H1 (cell line): ENCODE measurements at regions not wholly inside any gene's neighbourhood (a gene's known extent, or its start where the extent isn't known, plus 50 kb on each side); places are given as distances from the start of the nearest gene placed in this dataset.
A peak's percentile ranks its signal among the peaks of the same experiment; 100 is the strongest.

Experiments used
- CTCF ChIA-PET: fragments of 300-600 bp; sonication (Branson Sonifier 250); formaldehyde crosslinking; loops from one replicate; lab custom pipeline; 2021; ENCODE audit not compliant: partially characterized antibody; lab: Charles Lee
- POLR2A ChIA-PET: fragments of 300-600 bp; sonication (Branson Sonifier 250); formaldehyde crosslinking; loops from one replicate; lab custom pipeline; 2021; ENCODE audit warnings: inconsistent platforms; ENCODE audit not compliant: partially characterized antibody; lab: Charles Lee
- DNase-seq, 2 experiments: peaks; one replicate each; pipeline versions ENCODE4 v3.0.0 to v3.0.0-alpha.2; 2010 to 2022; ENCODE audit warnings: low spot score in 2 of 2, low read depth in 1 of 2, mixed read lengths in 1 of 2
- FAIRE-seq: peaks from 2 replicates; lab custom pipeline; 2011; peaks lifted over from hg19 to GRCh38; lab: Jason Lieb, UNC
- H2AFZ ChIP-seq: 2 replicates; pipeline ENCODE4 v1.8.1; 2012; ENCODE audit warnings: low read length, inconsistent platforms
- H2AK5ac ChIP-seq: 2 replicates; pipeline ENCODE4 v1.6.1; 2013; ENCODE audit warnings: low read depth, low read length
- H2BK120ac ChIP-seq: replicated peaks from 2 replicates; pipeline ENCODE3; 2013; ENCODE audit warnings: low read depth, low read length, inconsistent platforms
- H2BK12ac ChIP-seq: 2 replicates; pipeline ENCODE4 v1.6.1; 2013; ENCODE audit warnings: low read depth, low read length
- H2BK15ac ChIP-seq: 2 replicates; pipeline ENCODE4 v1.6.1; 2013; ENCODE audit warnings: low read length
- H2BK20ac ChIP-seq: 2 replicates; pipeline ENCODE4 v1.6.1; 2013; ENCODE audit warnings: low read length
- H2BK5ac ChIP-seq: 2 replicates; pipeline ENCODE4 v1.6.1; 2013; ENCODE audit warnings: low read depth, low read length
- H3K14ac ChIP-seq: 2 replicates; pipeline ENCODE4 v1.6.1; 2013; ENCODE audit warnings: inconsistent platforms; ENCODE audit not compliant: insufficient read length
- H3K18ac ChIP-seq: 2 replicates; pipeline ENCODE4 v1.6.1; 2013; ENCODE audit warnings: low read length; ENCODE audit errors: extremely low read depth
- H3K23ac ChIP-seq: 2 replicates; pipeline ENCODE4 v1.6.1; 2013; ENCODE audit warnings: inconsistent platforms; ENCODE audit not compliant: insufficient read length
- H3K23me2 ChIP-seq: 2 replicates; pipeline ENCODE4 v1.6.1; 2013; ENCODE audit warnings: low read depth, low read length
- H3K27ac ChIP-seq: 2 replicates; pipeline ENCODE4 v1.6.1; 2011; ENCODE audit warnings: low read depth, low read length, inconsistent platforms
- H3K27me3 ChIP-seq, 4 experiments: replicated peaks in 1 of 4; 1 replicate in 1 of 4; 2 replicates in 3 of 4; pipeline versions ENCODE4 v1.6.1 to v1.8.1; 2011 to 2013; ENCODE audit warnings: low read length in 3 of 4, mild to moderate bottlenecking in 3 of 4, inconsistent platforms in 2 of 4, mixed read lengths in 2 of 4, moderate library complexity in 1 of 4; ENCODE audit not compliant: control insufficient read depth in 3 of 4, insufficient read depth in 3 of 4; ENCODE audit errors: extremely low read depth in 1 of 4
- H3K36me3 ChIP-seq, 4 experiments: 2 replicates each; pipeline versions ENCODE4 v1.6.1 to v1.8.1; 2011 to 2013; ENCODE audit warnings: mild to moderate bottlenecking in 4 of 4, low read length in 3 of 4, moderate library complexity in 2 of 4, control low read depth in 1 of 4, inconsistent platforms in 1 of 4; ENCODE audit not compliant: insufficient read depth in 4 of 4, control insufficient read depth in 2 of 4
- H3K4ac ChIP-seq: replicated peaks from 2 replicates; pipeline ENCODE3; 2013; ENCODE audit warnings: low read length, low read depth, mixed read lengths, inconsistent platforms; ENCODE audit not compliant: insufficient read length
- H3K4me1 ChIP-seq, 4 experiments: replicated peaks in 1 of 4; 1 replicate in 1 of 4; 2 replicates in 3 of 4; pipeline versions ENCODE4 v1.6.1 to v1.8.1; 2011 to 2013; ENCODE audit warnings: low read length in 3 of 4, inconsistent platforms in 2 of 4, mixed read lengths in 1 of 4; ENCODE audit not compliant: insufficient read depth in 4 of 4, control insufficient read depth in 3 of 4
- H3K4me2 ChIP-seq, 2 experiments: 2 replicates each; pipeline versions ENCODE4 v1.6.1 to v1.8.1; 2011 to 2013; ENCODE audit warnings: low read depth in 2 of 2, low read length in 2 of 2, control low read depth in 1 of 2, inconsistent platforms in 1 of 2, mild to moderate bottlenecking in 1 of 2; ENCODE audit not compliant: insufficient read depth in 1 of 2
- H3K4me3 ChIP-seq, 4 experiments: fragments of 200-600, 300-600 bp in 1 of 4; sonication (generic), shearing (Covaris generic), sonication (Bioruptor Twin) in 1 of 4; 2 replicates each; pipeline versions ENCODE4 v1.5.1 to v1.8.1; 2011 to 2016; ENCODE audit warnings: low read length in 4 of 4, low read depth in 3 of 4, control low read depth in 2 of 4, inconsistent platforms in 2 of 4, mild to moderate bottlenecking in 2 of 4, mixed read lengths in 1 of 4, moderate library complexity in 1 of 4; ENCODE audit not compliant: insufficient read depth in 2 of 4; ENCODE audit errors: extremely low read depth in 1 of 4
- H3K56ac ChIP-seq: replicated peaks from 2 replicates; pipeline ENCODE3; 2013; ENCODE audit warnings: low read depth, mild to moderate bottlenecking, mixed read lengths, low read length, inconsistent platforms; ENCODE audit not compliant: insufficient read length
- H3K79me1 ChIP-seq: 2 replicates; pipeline ENCODE4 v1.6.1; 2013; ENCODE audit warnings: low read depth, low read length, control low read depth
- H3K79me2 ChIP-seq, 2 experiments: 2 replicates each; pipeline versions ENCODE4 v1.6.1 to v1.8.1; 2012 to 2013; ENCODE audit warnings: low read length in 2 of 2, mild to moderate bottlenecking in 2 of 2, inconsistent platforms in 1 of 2; ENCODE audit not compliant: insufficient read depth in 2 of 2, control insufficient read depth in 1 of 2
- H3K9ac ChIP-seq, 4 experiments: replicated peaks in 1 of 4; 1 replicate in 1 of 4; 2 replicates in 3 of 4; pipeline versions ENCODE4 v1.6.1 to v1.8.1; 2011 to 2013; ENCODE audit warnings: low read depth in 3 of 4, low read length in 3 of 4, control low read depth in 2 of 4, mild to moderate bottlenecking in 2 of 4, moderate library complexity in 2 of 4, inconsistent platforms in 1 of 4; ENCODE audit errors: extremely low read depth in 1 of 4
- H3K9me3 ChIP-seq, 2 experiments: 2 replicates each; pipeline versions ENCODE4 v1.6.1 to v1.8.1; 2012 to 2013; ENCODE audit warnings: mild to moderate bottlenecking in 2 of 2, moderate library complexity in 2 of 2, control low read depth in 1 of 2, inconsistent platforms in 1 of 2, low read depth in 1 of 2, low read length in 1 of 2, mixed read lengths in 1 of 2; ENCODE audit not compliant: insufficient read depth in 2 of 2
- H4K20me1 ChIP-seq, 2 experiments: replicated peaks in 1 of 2; 2 replicates each; pipeline versions ENCODE3 to v1.8.1; 2011 to 2013; ENCODE audit warnings: inconsistent platforms in 2 of 2, low read length in 2 of 2, mild to moderate bottlenecking in 1 of 2; ENCODE audit not compliant: insufficient read depth in 2 of 2, control insufficient read depth in 1 of 2
- H4K5ac ChIP-seq: 2 replicates; pipeline ENCODE4 v1.6.1; 2013; ENCODE audit warnings: low read length, low read depth, mixed read lengths, inconsistent platforms; ENCODE audit not compliant: insufficient read length
- H4K8ac ChIP-seq: 2 replicates; pipeline ENCODE4 v1.8.0; 2013; ENCODE audit warnings: mild to moderate bottlenecking, moderate library complexity, low read length, inconsistent platforms; ENCODE audit not compliant: insufficient read depth; ENCODE audit errors: extremely low read depth
- H4K91ac ChIP-seq: replicated peaks from 2 replicates; pipeline ENCODE3; 2013; ENCODE audit warnings: low read length, mixed read lengths, inconsistent platforms; ENCODE audit not compliant: insufficient read length
- BACH1 ChIP-seq: IDR thresholded peaks from 2 replicates; pipeline ENCODE4 v1.6.1; 2012; ENCODE audit warnings: low read length, improper control_type of control experiment
- EP300 ChIP-seq, 2 experiments: IDR thresholded peaks; 1 replicate in 1 of 2; 2 replicates in 1 of 2; pipeline ENCODE4 v1.6.1; 2011 to 2012; ENCODE audit warnings: low read depth in 2 of 2, low read length in 2 of 2, mild to moderate bottlenecking in 2 of 2, borderline replicate concordance in 1 of 2, inconsistent platforms in 1 of 2, moderate library complexity in 1 of 2
- HDAC6 ChIP-seq: IDR thresholded peaks from one replicate; pipeline ENCODE4 v1.7.1; 2012; ENCODE audit warnings: low read depth, mild to moderate bottlenecking, inconsistent platforms, low read length, moderate library complexity
- KDM1A ChIP-seq: fragments of 200-600, 300-600 bp; sonication (generic); IDR thresholded peaks from 2 replicates; pipeline ENCODE4 v1.7.1; 2016; ENCODE audit warnings: mild to moderate bottlenecking, low read length, borderline replicate concordance
- RAD21 ChIP-seq, 2 experiments: IDR thresholded peaks in 1 of 2; conservative IDR thresholded peaks in 1 of 2; 2 replicates each; pipeline ENCODE4 v1.6.1; 2011; ENCODE audit warnings: low read depth in 2 of 2, low read length in 2 of 2, improper control_type of control experiment in 1 of 2, inconsistent platforms in 1 of 2, mild to moderate bottlenecking in 1 of 2, moderate library complexity in 1 of 2
- RBBP5 ChIP-seq: IDR thresholded peaks from 2 replicates; pipeline ENCODE4 v1.7.1; 2012; ENCODE audit warnings: low read depth, mild to moderate bottlenecking, inconsistent platforms, low read length, moderate library complexity, borderline replicate concordance
- RXRA ChIP-seq: IDR thresholded peaks from 2 replicates; pipeline ENCODE4 v1.6.1; 2011; ENCODE audit warnings: low read depth, mild to moderate bottlenecking, low read length, moderate library complexity; ENCODE audit not compliant: insufficient read depth
- SIN3A ChIP-seq, 2 experiments: IDR thresholded peaks in 1 of 2; conservative IDR thresholded peaks in 1 of 2; 2 replicates each; pipeline ENCODE4 v1.6.1; 2011 to 2012; ENCODE audit warnings: low read length in 2 of 2, improper control_type of control experiment in 1 of 2, low read depth in 1 of 2, mild to moderate bottlenecking in 1 of 2
- SIX5 ChIP-seq: IDR thresholded peaks from 2 replicates; pipeline ENCODE4 v1.6.1; 2011; ENCODE audit warnings: mild to moderate bottlenecking, low read depth, low read length
- SP1 ChIP-seq: IDR thresholded peaks from 2 replicates; pipeline ENCODE4 v1.6.1; 2011; ENCODE audit warnings: low read depth, low read length
- SUZ12 ChIP-seq: fragments of 200-600 bp; sonication (generic); IDR thresholded peaks from 2 replicates; pipeline ENCODE4 v1.6.1; 2012; ENCODE audit warnings: mild to moderate bottlenecking, inconsistent platforms, low read length, moderate library complexity, mixed read lengths
- USF2 ChIP-seq: IDR thresholded peaks from 2 replicates; pipeline ENCODE4 v1.6.1; 2011; ENCODE audit warnings: low read length, improper control_type of control experiment
- ZNF274 ChIP-seq: IDR thresholded peaks from 2 replicates; pipeline ENCODE4 v1.7.0; 2012; ENCODE audit warnings: low read length, borderline replicate concordance; ENCODE audit errors: extremely low read depth
- WGBS, 2 experiments: shearing (Covaris generic) in 1 of 2; methylation state at CpG; one replicate each; pipeline versions ENCODE4 v1.1.6 to v1.1.7; 2013 to 2015; ENCODE audit warnings: low lambda C conversion rate in 2 of 2, mixed read lengths in 2 of 2, inconsistent platforms in 1 of 2, low coverage in 1 of 2, missing lambda C conversion rate in 1 of 2; ENCODE audit not compliant: insufficient replicate concordance in 2 of 2, insufficient coverage in 1 of 2, insufficient read length in 1 of 2; ENCODE audit errors: extremely low coverage in 1 of 2, missing lambda C conversion rate in 1 of 2; 5-methylcytosine and 5-hydroxymethylcytosine counted together

GRCh38 chr11:129729216-129729615, 86.4 kb upstream of the TMEM45B start:
- Histone ChIP-seq H2AFZ (peak overlapping the region; percentile 53), H3K27me3 (no peaks in the 10 kb centered on the region), H2BK15ac (no peak overlapping the region), H2BK12ac (no peak overlapping the region), H3K14ac (no peak overlapping the region), H2BK5ac (no peak overlapping the region), H4K91ac (no peak overlapping the region), H3K4ac (no peak overlapping the region), H3K9me3 (no peaks in the 10 kb centered on the region), H3K79me1 (no peaks in the 10 kb centered on the region), H3K4me1 (no peaks in the 10 kb centered on the region), H3K23me2 (peaks cover 2% of the 10 kb centered on the region; the same call in 1 of the 2 replicates), H3K79me2 (no peaks in the 10 kb centered on the region), H2BK20ac (no peak overlapping the region), H3K27ac (no peak overlapping the region), H4K20me1 (no peaks in the 10 kb centered on the region), H2AK5ac (no peak overlapping the region), H4K5ac (no peak overlapping the region), H3K56ac (no peak overlapping the region), H4K8ac (no peak overlapping the region), H3K9ac (no peak overlapping the region), H3K18ac (no peak overlapping the region), H2BK120ac (no peak overlapping the region), H3K4me3 (no peak overlapping the region), H3K4me2 (no peak overlapping the region), H3K36me3 (no peaks in the 10 kb centered on the region), H3K23ac (no peak overlapping the region)
- ChIA-PET CTCF (interaction anchor here (1.2 to 3.5 kb wide), 3 partner anchors 9 to 21 kb away, joined by 4 to 10 read pairs (median 10); no protein-coding TSS in a partner anchor), POLR2A (interaction anchor here (1.0 kb wide), 1 partner anchor 9 kb away, joined by 4 read pairs; no protein-coding TSS in a partner anchor)
- no peak for DNase-seq
- WGBS, 2 experiments: 94 to 100% methylated on average over 1 to 5 of the region's 5 CpGs
- FAIRE-seq: no peak
- TF ChIP-seq RAD21 (IDR thresholded peaks at IDR 0.05 in 1 of 2, conservative IDR thresholded peaks at IDR 0.05 in 1 of 2; ENCODE audit: low read depth in 2 of 2, low read length in 2 of 2) (no peak), SUZ12 (no peak), RXRA (no peak), EP300 (IDR thresholded peaks at IDR 0.05; ENCODE audit: borderline replicate concordance in 1 of 2, low read depth in 2 of 2, low read length in 2 of 2) (no peak), BACH1 (no peak), HDAC6 (no peak), ZNF274 (no peak), SIX5 (no peak), USF2 (no peak), SIN3A (conservative IDR thresholded peaks at IDR 0.05 in 1 of 2, IDR thresholded peaks at IDR 0.05 in 1 of 2; ENCODE audit: low read depth in 1 of 2, low read length in 2 of 2) (no peak), SP1 (no peak), KDM1A (no peak), RBBP5 (no peak)
